Gastroesophageal sphincter (tissue), 4 donors: ENCODE measurements at regions not wholly inside any gene's neighbourhood (a gene's known extent, or its start where the extent isn't known, plus 50 kb on each side); places are given as distances from the start of the nearest gene placed in this dataset.

Source experiments
- ATAC-seq: fragments of 150-250 bp; one replicate; pipeline ENCODE4 v1.9.1; 2016; ENCODE audit warnings: mild to moderate bottlenecking, moderate library complexity
- H3K27ac ChIP-seq, 4 donors: fragments of 200-600 bp; sonication (generic) in 3 of 4; 1 replicate in 3 of 4; 2 replicates in 1 of 4; pipeline ENCODE4 v1.5.1; 2016 to 2019
- H3K27me3 ChIP-seq: fragments of 200-600 bp; sonication (generic); one replicate; pipeline ENCODE4 v1.5.1; 2019
- H3K36me3 ChIP-seq, 2 donors: fragments of 200-600 bp; sonication (generic); one replicate each; pipeline ENCODE4 v1.5.1; 2019; ENCODE audit warnings: control low read depth in 1 of 2
- H3K4me1 ChIP-seq, 3 donors: fragments of 200-600 bp; sonication (generic); 1 replicate in 2 of 3; 2 replicates in 1 of 3; pipeline ENCODE4 v1.5.1; 2016 to 2019; ENCODE audit warnings: control low read depth in 2 of 3
- H3K4me3 ChIP-seq, 2 donors: fragments of 200-600 bp; sonication (generic); one replicate each; pipeline ENCODE4 v1.5.1; 2019; ENCODE audit warnings: mild to moderate bottlenecking in 1 of 2, moderate library complexity in 1 of 2
- H3K9me3 ChIP-seq, 3 donors: fragments of 200-600 bp; sonication (generic); one replicate each; pipeline ENCODE4 v1.5.1; 2017 to 2019; ENCODE audit warnings: control low read depth in 2 of 3
- EP300 ChIP-seq: sonication (generic); formaldehyde crosslinking; IDR thresholded peaks from one replicate; pipeline ENCODE4 v1.6.1; 2017; ENCODE audit warnings: antibody characterized with exemption, mild to moderate bottlenecking
- POLR2A ChIP-seq, 2 donors: fragments of 450-650 bp; IDR thresholded peaks; one replicate each; pipeline ENCODE4 v1.6.1; 2017; ENCODE audit warnings: antibody characterized with exemption in 2 of 2, mild to moderate bottlenecking in 2 of 2, moderate library complexity in 1 of 2
- POLR2AphosphoS5 ChIP-seq: sonication (generic); formaldehyde crosslinking; IDR thresholded peaks from one replicate; pipeline ENCODE4 v1.6.1; 2017; ENCODE audit warnings: antibody characterized with exemption
- WGBS, 2 donors: methylation state at CpG; one replicate each; pipeline ENCODE4 v1.1.5; 2018; ENCODE audit warnings: low coverage in 1 of 2; 5-methylcytosine and 5-hydroxymethylcytosine counted together
- TF ChIP-seq, protein P1 (sequence below), 4 experiments: fragments of 200-600 bp in 2 of 4; fragments of 450-650 bp in 2 of 4; sonication (generic) in 1 of 4; IDR thresholded peaks; one replicate each; pipeline ENCODE4 v1.5.1; 2017 to 2019; ENCODE audit warnings: antibody characterized with exemption in 4 of 4, mild to moderate bottlenecking in 2 of 4, moderate library complexity in 2 of 4

DNA sequence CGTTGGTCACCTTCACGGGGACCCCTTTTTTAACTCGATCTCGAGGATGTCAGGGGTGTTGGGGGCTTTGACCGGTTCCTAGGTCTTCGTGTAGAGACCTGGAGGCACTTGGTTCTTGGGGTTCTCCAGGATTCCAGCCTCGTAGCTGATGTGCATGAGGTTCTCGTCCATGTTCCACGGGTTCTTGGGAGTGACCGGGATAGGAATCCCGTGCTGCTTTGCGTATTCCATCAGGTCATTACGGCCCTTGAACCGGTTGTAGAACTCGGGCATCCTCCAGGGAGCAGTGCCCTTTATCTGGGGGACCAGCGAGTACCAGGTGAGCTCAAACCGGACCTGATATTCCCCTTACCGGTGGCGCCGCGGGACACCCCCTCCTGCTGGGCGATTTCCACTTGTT lies 88.0 kb upstream of the RIPOR2 start:
- ATAC-seq = no peak
- no peak overlapping the region for H3K27ac ChIP-seq
- no peaks in the 10 kb centered on the region for H3K36me3 ChIP-seq
- WGBS, 2 donors = 90 to 95% methylated on average over 2 to 6 of the region's 22 CpGs
- no peak overlapping the region for H3K4me3 ChIP-seq
- no peaks in the 10 kb centered on the region for H3K27me3 ChIP-seq
- TF ChIP-seq POLR2A (IDR thresholded peaks at IDR 0.05) = no peak
- no peak for TF ChIP-seq EP300
- TF ChIP-seq, protein P1, sequence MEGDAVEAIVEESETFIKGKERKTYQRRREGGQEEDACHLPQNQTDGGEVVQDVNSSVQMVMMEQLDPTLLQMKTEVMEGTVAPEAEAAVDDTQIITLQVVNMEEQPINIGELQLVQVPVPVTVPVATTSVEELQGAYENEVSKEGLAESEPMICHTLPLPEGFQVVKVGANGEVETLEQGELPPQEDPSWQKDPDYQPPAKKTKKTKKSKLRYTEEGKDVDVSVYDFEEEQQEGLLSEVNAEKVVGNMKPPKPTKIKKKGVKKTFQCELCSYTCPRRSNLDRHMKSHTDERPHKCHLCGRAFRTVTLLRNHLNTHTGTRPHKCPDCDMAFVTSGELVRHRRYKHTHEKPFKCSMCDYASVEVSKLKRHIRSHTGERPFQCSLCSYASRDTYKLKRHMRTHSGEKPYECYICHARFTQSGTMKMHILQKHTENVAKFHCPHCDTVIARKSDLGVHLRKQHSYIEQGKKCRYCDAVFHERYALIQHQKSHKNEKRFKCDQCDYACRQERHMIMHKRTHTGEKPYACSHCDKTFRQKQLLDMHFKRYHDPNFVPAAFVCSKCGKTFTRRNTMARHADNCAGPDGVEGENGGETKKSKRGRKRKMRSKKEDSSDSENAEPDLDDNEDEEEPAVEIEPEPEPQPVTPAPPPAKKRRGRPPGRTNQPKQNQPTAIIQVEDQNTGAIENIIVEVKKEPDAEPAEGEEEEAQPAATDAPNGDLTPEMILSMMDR (IDR thresholded peaks at IDR 0.05) = no peak
- TF ChIP-seq POLR2AphosphoS5 = no peak
- H3K4me1 ChIP-seq = no peaks in the 10 kb centered on the region
- no peaks in the 10 kb centered on the region for H3K9me3 ChIP-seq

DNA sequence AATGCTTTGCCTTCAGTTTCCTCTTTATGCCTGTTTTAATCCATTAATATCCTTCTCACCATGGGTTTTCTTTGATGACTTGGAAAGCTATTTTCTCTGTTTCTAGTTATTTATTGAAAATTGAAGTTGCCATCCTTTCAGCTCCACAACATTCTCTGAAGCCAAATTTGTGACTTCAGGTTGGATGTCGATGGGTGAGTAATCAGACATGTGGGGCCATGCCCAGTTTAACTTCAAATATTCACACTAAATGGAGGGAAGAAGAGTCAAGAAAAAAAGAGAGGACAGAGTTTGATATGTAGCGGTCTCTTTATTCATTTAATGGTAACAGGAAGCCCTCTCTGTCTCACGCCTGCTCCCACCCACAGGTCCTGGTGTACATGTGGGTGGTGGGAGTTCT lies 89.1 kb upstream of the RIPOR2 start:
- no peaks in the 10 kb centered on the region for H3K4me1 ChIP-seq
- 93 to 100% methylated on average over 3 of the region's 3 CpGs for WGBS, 2 donors
- no peaks in the 10 kb centered on the region for H3K27me3 ChIP-seq
- no peaks in the 10 kb centered on the region for H3K36me3 ChIP-seq
- TF ChIP-seq EP300 (no peak), POLR2AphosphoS5 (no peak), POLR2A (IDR thresholded peaks at IDR 0.05) (no peak)
- TF ChIP-seq, protein P1 (IDR thresholded peaks at IDR 0.05) = no peak
- ATAC-seq = no peak
- no peak overlapping the region for H3K4me3 ChIP-seq
- no peak overlapping the region for H3K27ac ChIP-seq
- no peaks in the 10 kb centered on the region for H3K9me3 ChIP-seq

DNA sequence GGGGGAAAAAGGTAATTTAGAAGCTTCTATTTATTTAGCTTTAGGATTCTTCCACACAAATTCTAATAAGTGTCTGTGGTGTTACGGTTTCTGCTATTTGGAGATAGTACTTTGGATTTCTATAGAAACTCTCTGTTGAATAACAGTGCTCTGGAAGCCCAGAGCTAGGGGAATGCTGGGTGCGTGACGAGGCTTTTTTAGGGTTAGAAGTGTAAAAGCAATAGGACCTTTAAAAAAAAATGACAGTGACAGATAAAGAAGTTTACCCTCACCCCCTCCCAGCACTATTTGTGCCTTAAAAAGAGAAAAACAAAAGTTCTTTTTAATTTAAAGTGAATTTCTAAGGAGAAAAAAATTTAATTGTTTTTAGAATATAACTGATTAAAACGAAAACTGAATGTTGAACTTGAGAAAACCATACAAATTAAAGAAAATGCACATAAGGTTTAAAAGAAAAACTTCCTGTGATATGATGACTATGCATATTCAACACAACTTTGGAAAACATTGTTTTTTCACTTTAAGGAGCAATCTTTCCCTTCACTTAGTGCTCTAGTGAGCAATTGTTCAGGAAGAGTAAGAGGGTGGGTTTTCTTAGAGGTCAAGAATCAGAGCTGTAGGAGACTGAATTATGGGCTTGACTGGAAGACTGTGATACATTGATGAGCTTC lies 89.6 kb upstream of the RIPOR2 start:
- 64 to 78% methylated on average over 2 to 4 of the region's 4 CpGs for WGBS, 2 donors
- TF ChIP-seq POLR2AphosphoS5 (no peak), POLR2A (IDR thresholded peaks at IDR 0.05) (no peak), EP300 (no peak)
- TF ChIP-seq, protein P1 (IDR thresholded peaks at IDR 0.05) = no peak
- no peak overlapping the region for H3K4me3 ChIP-seq
- H3K27ac ChIP-seq = no peak overlapping the region
- H3K36me3 ChIP-seq = no peaks in the 10 kb centered on the region
- no peaks in the 10 kb centered on the region for H3K4me1 ChIP-seq
- ATAC-seq = no peak
- H3K27me3 ChIP-seq = no peaks in the 10 kb centered on the region
- no peaks in the 10 kb centered on the region for H3K9me3 ChIP-seq

DNA sequence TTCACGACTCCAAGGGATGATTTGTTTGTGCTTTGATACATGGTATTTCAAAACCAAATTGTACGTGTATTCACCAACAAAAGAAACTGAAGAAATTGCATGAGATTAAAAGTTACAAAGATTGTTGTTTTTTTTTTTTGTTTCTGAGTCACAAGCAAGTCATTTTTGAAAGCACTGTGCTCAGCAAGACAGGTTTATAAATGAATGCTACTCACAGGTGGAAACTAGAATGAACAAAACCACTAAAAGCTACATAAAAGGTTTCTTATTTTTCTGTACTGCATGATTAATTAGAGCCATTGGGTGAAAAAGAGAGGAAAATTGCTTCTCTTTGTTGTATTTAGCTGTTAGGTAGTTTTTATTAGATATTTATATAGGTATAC lies 90.2 kb upstream of the RIPOR2 start:
- Histone ChIP-seq H3K4me3 (no peak overlapping the region), H3K4me1 (no peaks in the 10 kb centered on the region), H3K27me3 (no peaks in the 10 kb centered on the region), H3K36me3 (no peaks in the 10 kb centered on the region), H3K27ac (no peak overlapping the region), H3K9me3 (no peaks in the 10 kb centered on the region)
- no peak for TF ChIP-seq POLR2AphosphoS5
- TF ChIP-seq, protein P1 (IDR thresholded peaks at IDR 0.05) = no peak
- TF ChIP-seq POLR2A (IDR thresholded peaks at IDR 0.05) = no peak
- WGBS, 2 donors = 55 to 71% methylated on average over 2 of the region's 2 CpGs
- no peak for ATAC-seq

DNA sequence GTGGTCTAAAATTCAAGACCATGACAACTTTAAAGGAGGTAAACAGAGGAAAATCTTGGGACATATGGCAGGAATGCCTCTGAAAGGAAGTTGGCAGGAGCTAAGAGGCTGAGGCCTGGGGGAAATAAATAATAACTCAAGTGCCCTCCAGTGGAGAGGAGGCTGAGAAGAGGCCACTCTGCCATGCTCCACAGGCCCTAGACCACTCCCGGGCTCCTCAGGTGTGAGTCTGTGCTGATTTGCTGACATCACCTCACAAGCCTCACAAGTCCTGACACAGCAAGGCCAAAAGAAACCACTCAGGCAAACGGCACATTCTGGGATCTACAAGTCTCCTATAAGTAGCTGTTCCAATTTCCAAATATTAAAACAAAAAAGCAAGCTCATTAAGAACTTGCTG lies 91.0 kb upstream of the RIPOR2 start:
- H3K27me3 ChIP-seq = no peaks in the 10 kb centered on the region
- no peaks in the 10 kb centered on the region for H3K36me3 ChIP-seq
- no peak overlapping the region for H3K4me3 ChIP-seq
- 36 to 48% methylated on average over 2 of the region's 2 CpGs for WGBS, 2 donors
- no peak for ATAC-seq
- H3K4me1 ChIP-seq = no peaks in the 10 kb centered on the region
- TF ChIP-seq POLR2AphosphoS5 = no peak
- no peak for TF ChIP-seq EP300
- no peak for TF ChIP-seq POLR2A (IDR thresholded peaks at IDR 0.05)
- TF ChIP-seq, protein P1 (IDR thresholded peaks at IDR 0.05) = no peak
- no peak overlapping the region for H3K27ac ChIP-seq
- no peaks in the 10 kb centered on the region for H3K9me3 ChIP-seq
